Spleen (tissue), 11 donors: ENCODE measurements at regions not wholly inside any gene's neighbourhood (a gene's known extent, or its start where the extent isn't known, plus 50 kb on each side); places are given as distances from the start of the nearest gene placed in this dataset.

Experiments used
- DNase-seq: peaks from one replicate; pipeline ENCODE4 v3.0.0-alpha.2; 2020
- H3K27ac ChIP-seq, 8 donors: fragments of 200-600 bp; sonication (generic) in 7 of 8; 1 replicate in 4 of 8; 2 replicates in 4 of 8; pipeline versions ENCODE4 v1.5.0 to v1.8.0; 2016 to 2021; ENCODE audit warnings: inconsistent platforms in 4 of 8, mild to moderate bottlenecking in 4 of 8, moderate library complexity in 1 of 8
- H3K27me3 ChIP-seq, 7 donors: fragments of 200-600 bp; sonication (generic) in 6 of 7; replicated peaks in 1 of 7; 1 replicate in 4 of 7; 2 replicates in 3 of 7; pipeline versions ENCODE4 v1.5.0 to v1.8.0; 2016 to 2021; ENCODE audit warnings: inconsistent platforms in 3 of 7, mild to moderate bottlenecking in 1 of 7
- H3K36me3 ChIP-seq, 6 donors: fragments of 200-600 bp; sonication (generic) in 5 of 6; 1 replicate in 4 of 6; 2 replicates in 2 of 6; pipeline versions ENCODE4 v1.5.0 to v1.8.0; 2016 to 2021; ENCODE audit warnings: inconsistent platforms in 2 of 6
- H3K4me1 ChIP-seq, 6 donors: fragments of 200-600 bp; sonication (generic) in 5 of 6; 1 replicate in 3 of 6; 2 replicates in 3 of 6; pipeline versions ENCODE4 v1.5.0 to v1.8.0; 2016 to 2021; ENCODE audit warnings: inconsistent platforms in 3 of 6
- H3K4me3 ChIP-seq, 8 donors: fragments of 200-600 bp; sonication (generic) in 7 of 8; 1 replicate in 4 of 8; 2 replicates in 4 of 8; pipeline versions ENCODE4 v1.5.0 to v1.8.0; 2016 to 2021; ENCODE audit warnings: inconsistent platforms in 4 of 8, mild to moderate bottlenecking in 4 of 8, moderate library complexity in 2 of 8
- H3K9me3 ChIP-seq, 8 donors: fragments of 200-600 bp; sonication (generic) in 7 of 8; 1 replicate in 4 of 8; 2 replicates in 4 of 8; pipeline versions ENCODE4 v1.5.0 to v1.8.0; 2016 to 2021; ENCODE audit warnings: inconsistent platforms in 4 of 8
- POLR2A ChIP-seq, 3 donors: fragments of 450-650 bp; IDR thresholded peaks; one replicate each; pipeline ENCODE4 v1.5.1; 2017; ENCODE audit warnings: antibody characterized with exemption in 3 of 3, mild to moderate bottlenecking in 1 of 3
- POLR2AphosphoS5 ChIP-seq, 3 donors: sonication (generic); formaldehyde crosslinking; IDR thresholded peaks; one replicate each; pipeline ENCODE4 v1.5.1; 2017; ENCODE audit warnings: antibody characterized with exemption in 3 of 3
- WGBS, 5 donors: extraction: QIAGEN DNeasy Blood & Tissue Kit in 3 of 5; methylation state at CpG; one replicate each; pipeline versions ENCODE4 v1.1.5 to v1.1.7; 2013 to 2018; 5-methylcytosine and 5-hydroxymethylcytosine counted together
- intact Hi-C: fragments of 100-400 bp; cut with DNase I; formaldehyde crosslinking; loops from one replicate; pipeline ENCODE4 v1.15.0; 2023; ENCODE audit warnings: low total_unique reads
- TF ChIP-seq, protein P1 (sequence below), 11 experiments: fragments of 200-600 bp in 7 of 11; fragments of 450-650 bp in 4 of 11; sonication (generic) in 4 of 11; IDR thresholded peaks in 8 of 11; conservative IDR thresholded peaks in 3 of 11; 1 replicate in 7 of 11; 2 replicates in 4 of 11; pipeline versions ENCODE4 v1.4.0 to v1.8.0; 2016 to 2021; ENCODE audit warnings: antibody characterized with exemption in 11 of 11, inconsistent platforms in 4 of 11, mild to moderate bottlenecking in 1 of 11
- donor health status: healthy with polysubstance abuse.
- donor health status: DM: no; HTN: no; CAD: no; lungs with moderate emphysema.
- donor health status: DM: no; HTN: no; CAD: no.
- donor health status: Bipolar disorder and iron deficiency.
- donor health status: healthy.
- donor health status: DM: no; HTN: no; CAD: no.
- donor health status: DM: yes; HTN: yes; CAD: no.

DNA sequence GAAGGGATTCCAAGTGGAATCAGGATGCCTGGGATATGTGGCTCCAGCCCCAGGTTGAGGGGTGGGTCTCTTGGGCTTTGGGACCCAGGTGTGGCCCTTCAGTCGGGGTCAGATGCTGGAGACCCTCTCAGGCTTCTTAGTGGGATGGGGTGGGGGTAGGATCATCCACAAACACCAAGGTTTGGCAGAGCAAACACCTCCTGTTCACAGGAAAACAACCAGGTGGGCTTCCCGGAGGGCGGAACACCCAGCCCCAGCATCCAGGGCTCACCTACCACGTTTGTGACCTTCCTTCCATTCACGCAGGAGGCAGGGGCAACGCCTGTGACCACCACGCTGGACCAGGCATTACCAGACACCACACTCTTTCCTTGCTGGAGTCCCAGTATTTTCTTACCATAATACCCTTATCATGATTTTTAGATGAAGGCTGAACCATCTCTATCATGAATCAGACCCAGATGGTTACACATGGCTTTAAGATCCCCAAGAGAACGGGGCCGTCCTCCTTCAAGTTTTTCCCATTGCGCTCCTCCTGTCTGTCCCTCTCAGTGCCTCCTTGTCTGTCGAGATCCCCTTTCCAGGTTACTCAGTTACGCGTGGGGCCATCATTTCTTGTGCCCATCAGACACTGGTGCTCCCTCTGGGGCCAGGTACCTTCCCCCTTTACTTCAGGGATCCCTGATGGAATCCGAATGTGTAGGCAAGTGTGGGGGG, 428.2 kb downstream of the NPHP4 start:
- Histone ChIP-seq H3K4me3 (no peak overlapping the region), H3K27me3 (peaks cover 0 to 26% (median 0%) of the 10 kb centered on the region in 7 donors), H3K36me3 (no peaks in the 10 kb centered on the region), H3K4me1 (no peaks in the 10 kb centered on the region), H3K9me3 (peaks cover 0 to 10% (median 5%) of the 10 kb centered on the region in 8 donors), H3K27ac (no peak overlapping the region)
- DNase-seq: no peak
- TF ChIP-seq POLR2A (IDR thresholded peaks at IDR 0.05) (no peak), POLR2AphosphoS5 (IDR thresholded peaks at IDR 0.05) (no peak)
- TF ChIP-seq, protein P1, sequence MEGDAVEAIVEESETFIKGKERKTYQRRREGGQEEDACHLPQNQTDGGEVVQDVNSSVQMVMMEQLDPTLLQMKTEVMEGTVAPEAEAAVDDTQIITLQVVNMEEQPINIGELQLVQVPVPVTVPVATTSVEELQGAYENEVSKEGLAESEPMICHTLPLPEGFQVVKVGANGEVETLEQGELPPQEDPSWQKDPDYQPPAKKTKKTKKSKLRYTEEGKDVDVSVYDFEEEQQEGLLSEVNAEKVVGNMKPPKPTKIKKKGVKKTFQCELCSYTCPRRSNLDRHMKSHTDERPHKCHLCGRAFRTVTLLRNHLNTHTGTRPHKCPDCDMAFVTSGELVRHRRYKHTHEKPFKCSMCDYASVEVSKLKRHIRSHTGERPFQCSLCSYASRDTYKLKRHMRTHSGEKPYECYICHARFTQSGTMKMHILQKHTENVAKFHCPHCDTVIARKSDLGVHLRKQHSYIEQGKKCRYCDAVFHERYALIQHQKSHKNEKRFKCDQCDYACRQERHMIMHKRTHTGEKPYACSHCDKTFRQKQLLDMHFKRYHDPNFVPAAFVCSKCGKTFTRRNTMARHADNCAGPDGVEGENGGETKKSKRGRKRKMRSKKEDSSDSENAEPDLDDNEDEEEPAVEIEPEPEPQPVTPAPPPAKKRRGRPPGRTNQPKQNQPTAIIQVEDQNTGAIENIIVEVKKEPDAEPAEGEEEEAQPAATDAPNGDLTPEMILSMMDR (IDR thresholded peaks at IDR 0.05 in 8 of 11, conservative IDR thresholded peaks at IDR 0.05 in 3 of 11): no peak
- WGBS, 5 donors: 77 to 86% (median 81%) methylated on average over 14 of the region's 14 CpGs
- intact Hi-C loops: no loop called here

DNA sequence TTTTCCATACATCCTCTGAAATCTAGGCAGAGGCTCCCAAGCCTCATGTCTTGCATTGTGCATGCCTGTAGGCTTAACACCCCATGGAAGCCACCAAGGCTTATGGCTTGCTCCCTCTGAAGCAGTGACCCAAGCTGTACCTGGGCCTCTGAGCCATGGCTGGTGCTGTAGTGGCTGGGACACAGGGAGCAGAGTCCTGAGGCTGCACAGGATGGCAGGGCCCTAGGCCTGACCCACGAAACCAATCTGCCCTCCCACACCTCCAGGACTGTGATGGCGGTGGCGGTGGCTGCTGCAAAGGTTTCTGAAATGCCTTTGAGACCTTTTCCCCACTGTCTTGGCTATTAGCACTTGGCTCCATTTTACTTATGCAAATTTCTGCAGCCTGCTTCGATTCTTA, 429.5 kb downstream of the NPHP4 start:
- intact Hi-C loops: no loop called here
- H3K4me1 ChIP-seq: no peaks in the 10 kb centered on the region
- no peak for TF ChIP-seq POLR2A (IDR thresholded peaks at IDR 0.05)
- TF ChIP-seq POLR2AphosphoS5 (IDR thresholded peaks at IDR 0.05): no peak
- TF ChIP-seq, protein P1 (IDR thresholded peaks at IDR 0.05 in 8 of 11, conservative IDR thresholded peaks at IDR 0.05 in 3 of 11): no peak
- DNase-seq: no peak
- H3K27me3 ChIP-seq: peaks cover 0 to 26% (median 0%) of the 10 kb centered on the region in 7 donors
- no peaks in the 10 kb centered on the region for H3K36me3 ChIP-seq
- H3K9me3 ChIP-seq: peaks cover 0 to 15% (median 12%) of the 10 kb centered on the region in 8 donors
- no peak overlapping the region for H3K4me3 ChIP-seq
- WGBS, 5 donors: 54 to 81% (median 66%) methylated on average over 4 of the region's 4 CpGs
- H3K27ac ChIP-seq: no peak overlapping the region

DNA sequence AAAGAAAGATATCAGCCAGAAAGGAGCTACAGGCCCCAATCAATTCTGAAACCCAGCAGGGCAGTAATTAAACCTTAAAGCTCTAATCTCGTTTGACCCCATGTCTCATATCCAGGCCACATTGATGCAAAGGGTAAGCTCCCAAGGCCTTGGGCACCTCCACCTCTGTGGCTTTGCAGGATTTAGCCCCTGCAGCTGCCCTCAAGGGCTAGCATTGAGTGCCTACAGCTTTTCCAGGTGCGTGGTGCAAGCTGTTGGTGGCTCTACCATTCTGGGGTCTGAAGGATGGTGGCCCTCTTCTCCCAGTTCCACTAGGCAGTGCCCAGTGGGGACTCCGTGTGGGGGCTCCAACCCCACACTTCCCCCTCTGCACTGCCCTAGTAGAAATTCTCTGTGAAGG, 429.9 kb downstream of the NPHP4 start:
- Histone ChIP-seq H3K27me3 (peaks cover 0 to 26% (median 0%) of the 10 kb centered on the region in 7 donors), H3K4me1 (no peaks in the 10 kb centered on the region), H3K36me3 (no peaks in the 10 kb centered on the region), H3K27ac (no peak overlapping the region), H3K4me3 (no peak overlapping the region), H3K9me3 (peaks cover 0 to 17% (median 13%) of the 10 kb centered on the region in 8 donors)
- intact Hi-C loops: no loop called here
- 74 to 93% (median 80%) methylated on average over 3 of the region's 3 CpGs for WGBS, 5 donors
- DNase-seq: no peak
- TF ChIP-seq POLR2A (IDR thresholded peaks at IDR 0.05) (no peak), POLR2AphosphoS5 (IDR thresholded peaks at IDR 0.05) (no peak)
- TF ChIP-seq, protein P1 (IDR thresholded peaks at IDR 0.05 in 8 of 11, conservative IDR thresholded peaks at IDR 0.05 in 3 of 11): no peak

DNA sequence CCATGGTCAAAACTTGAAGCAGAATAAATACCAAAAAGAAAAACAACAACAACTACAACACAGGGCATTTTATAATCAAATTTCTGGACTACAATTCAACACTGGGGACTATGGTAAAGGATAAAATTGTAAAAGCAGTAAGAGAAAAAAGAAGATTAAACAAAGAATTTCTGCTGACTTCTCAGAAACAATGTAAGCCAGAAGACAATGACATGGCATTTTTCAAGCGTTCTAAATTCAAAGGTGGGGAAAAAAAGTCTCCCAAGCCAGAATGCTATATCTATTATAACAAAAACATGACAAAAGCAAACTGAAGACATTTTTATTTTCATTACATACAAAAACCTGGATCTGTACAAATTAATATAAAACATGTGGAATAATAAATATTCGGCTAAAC, 433.1 kb downstream of the NPHP4 start:
- intact Hi-C loops: no loop called here
- no peak overlapping the region for H3K27ac ChIP-seq
- 49 to 68% (median 64%) methylated on average over 2 of the region's 2 CpGs for WGBS, 5 donors
- H3K9me3 ChIP-seq: peaks cover 0 to 18% (median 13%) of the 10 kb centered on the region in 8 donors
- H3K4me1 ChIP-seq: no peaks in the 10 kb centered on the region
- H3K36me3 ChIP-seq: no peaks in the 10 kb centered on the region
- TF ChIP-seq POLR2AphosphoS5 (IDR thresholded peaks at IDR 0.05) (no peak), POLR2A (IDR thresholded peaks at IDR 0.05) (no peak)
- TF ChIP-seq, protein P1 (IDR thresholded peaks at IDR 0.05 in 8 of 11, conservative IDR thresholded peaks at IDR 0.05 in 3 of 11): no peak
- DNase-seq: no peak
- no peak overlapping the region for H3K4me3 ChIP-seq
- H3K27me3 ChIP-seq: no peaks in the 10 kb centered on the region
